ENCODE measurements at regions not wholly inside any gene's neighbourhood (a gene's known extent, or its start where the extent isn't known, plus 50 kb on each side); places are given as distances from the start of the nearest gene placed in this dataset.

GRCh38 chr2:201968476-201968875 lies 65.2 kb upstream of the FZD7 start:
- DNase-seq: no peak
- H3K27ac ChIP-seq (replicated peaks): no peak overlapping the region
- peaks cover 13% of the 10 kb centered on the region for H3K4me1 ChIP-seq
- no peaks in the 10 kb centered on the region for H3K36me3 ChIP-seq
- no peak overlapping the region for H3K4me3 ChIP-seq
- no peak for TF ChIP-seq CTCF (IDR thresholded peaks at IDR 0.05; ENCODE audit: borderline replicate concordance)
- intact Hi-C loops (cut with micrococcal nuclease): no loop called here
- H3K9me3 ChIP-seq (replicated peaks): no peaks in the 10 kb centered on the region
- no peaks in the 10 kb centered on the region for H3K27me3 ChIP-seq (ENCODE audit: low read depth)

- Histone ChIP-seq H3K36me3 (no peaks in the 10 kb centered on the region), H3K9me3 (replicated peaks) (no peaks in the 10 kb centered on the region), H3K4me3 (no peak overlapping the region), H3K27me3 (ENCODE audit: low read depth) (no peaks in the 10 kb centered on the region), H3K4me1 (peaks cover 15% of the 10 kb centered on the region), H3K27ac (replicated peaks) (no peak overlapping the region)
- no peak for TF ChIP-seq CTCF (IDR thresholded peaks at IDR 0.05; ENCODE audit: borderline replicate concordance)
- intact Hi-C loops (cut with micrococcal nuclease): no loop called here
- DNase-seq: no peak
Measured at GRCh38 chr2:201969241-201969937, 64.3 kb upstream of the FZD7 start.

GRCh38 chr2:201969938-201970785 lies 63.5 kb upstream of the FZD7 start:
- Histone ChIP-seq H3K9me3 (replicated peaks) (no peaks in the 10 kb centered on the region), H3K36me3 (no peaks in the 10 kb centered on the region), H3K27ac (replicated peaks) (no peak overlapping the region), H3K27me3 (ENCODE audit: low read depth) (no peaks in the 10 kb centered on the region), H3K4me1 (peaks cover 20% of the 10 kb centered on the region), H3K4me3 (no peak overlapping the region)
- intact Hi-C loops (cut with micrococcal nuclease): no loop called here
- no peak for DNase-seq
- TF ChIP-seq CTCF (IDR thresholded peaks at IDR 0.05; ENCODE audit: borderline replicate concordance): no peak

- Histone ChIP-seq H3K36me3 (no peaks in the 10 kb centered on the region), H3K27ac (replicated peaks) (no peak overlapping the region), H3K9me3 (replicated peaks) (no peaks in the 10 kb centered on the region), H3K27me3 (ENCODE audit: low read depth) (no peaks in the 10 kb centered on the region), H3K4me1 (peaks cover 20% of the 10 kb centered on the region), H3K4me3 (no peak overlapping the region)
- no peak for TF ChIP-seq CTCF (IDR thresholded peaks at IDR 0.05; ENCODE audit: borderline replicate concordance)
- intact Hi-C loops (cut with micrococcal nuclease): no loop called here
- no peak for DNase-seq
Measured at GRCh38 chr2:201970786-201971108, 62.9 kb upstream of the FZD7 start.

GRCh38 chr2:201971531-201972228 lies 62.0 kb upstream of the FZD7 start:
- DNase-seq: no peak
- H3K4me3 ChIP-seq: no peak overlapping the region
- no peaks in the 10 kb centered on the region for H3K9me3 ChIP-seq (replicated peaks)
- no peaks in the 10 kb centered on the region for H3K27me3 ChIP-seq (ENCODE audit: low read depth)
- intact Hi-C loops (cut with micrococcal nuclease): no loop called here
- no peak for TF ChIP-seq CTCF (IDR thresholded peaks at IDR 0.05; ENCODE audit: borderline replicate concordance)
- no peaks in the 10 kb centered on the region for H3K36me3 ChIP-seq
- peaks cover 20% of the 10 kb centered on the region for H3K4me1 ChIP-seq
- no peak overlapping the region for H3K27ac ChIP-seq (replicated peaks)
